ENCODE measurements at regions not wholly inside any gene's neighbourhood (a gene's known extent, or its start where the extent isn't known, plus 50 kb on each side); places are given as distances from the start of the nearest gene placed in this dataset.

- TF ChIP-seq ESRRA (IDR thresholded peaks at IDR 0.05; ENCODE audit: low read length) (no peak), MXI1 (IDR thresholded peaks at IDR 0.05; ENCODE audit: low read depth, low read length) (no peak), FOXK2 (IDR thresholded peaks at IDR 0.05) (no peak), ATF7 (IDR thresholded peaks at IDR 0.05; ENCODE audit: low read depth) (no peak), MEF2B (IDR thresholded peaks at IDR 0.05; ENCODE audit: partially characterized antibody, poor library complexity, severe bottlenecking) (no peak), MAX (IDR thresholded peaks at IDR 0.05; ENCODE audit: low read depth, low read length) (no peak), ELK1 (IDR thresholded peaks at IDR 0.05; ENCODE audit: low read depth, low read length) (no peak), REST (IDR thresholded peaks at IDR 0.05; ENCODE audit: low read depth, low read length) (no peak), SUZ12 (IDR thresholded peaks at IDR 0.05; ENCODE audit: unreplicated experiment) (no peak), SREBF1 (IDR thresholded peaks at IDR 0.05; ENCODE audit: low read length) (no peak), IRF3 (IDR thresholded peaks at IDR 0.05) (no peak)
- TF ChIP-seq, protein P1, sequence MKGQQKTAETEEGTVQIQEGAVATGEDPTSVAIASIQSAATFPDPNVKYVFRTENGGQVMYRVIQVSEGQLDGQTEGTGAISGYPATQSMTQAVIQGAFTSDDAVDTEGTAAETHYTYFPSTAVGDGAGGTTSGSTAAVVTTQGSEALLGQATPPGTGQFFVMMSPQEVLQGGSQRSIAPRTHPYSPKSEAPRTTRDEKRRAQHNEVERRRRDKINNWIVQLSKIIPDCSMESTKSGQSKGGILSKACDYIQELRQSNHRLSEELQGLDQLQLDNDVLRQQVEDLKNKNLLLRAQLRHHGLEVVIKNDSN (IDR thresholded peaks at IDR 0.05; ENCODE audit: borderline replicate concordance, extremely low read length, insufficient read depth, low read depth, low read length), result no peak
- CTCF ChIA-PET, result interaction anchor here (0.7 kb wide), 1 partner anchor 567 kb away, joined by 3 read pairs; no protein-coding TSS in a partner anchor
Measured at GRCh38 chr4:57291911-57292310, 181.7 kb upstream of the IGFBP7 start.

More at GRCh38 chr4:57291911-57292310, 181.7 kb upstream of the IGFBP7 start:
- Histone ChIP-seq H2AFZ (ENCODE audit: control insufficient read depth, low read depth, low read length) (no peak overlapping the region), H4K20me1 (ENCODE audit: control insufficient read depth, insufficient read depth) (no peaks in the 10 kb centered on the region), H3K4me1 (ENCODE audit: control insufficient read depth, insufficient read depth, low read length) (no peaks in the 10 kb centered on the region), H3K4me3 (no peak overlapping the region), H3K27ac (ENCODE audit: control insufficient read depth, insufficient read depth) (no peak overlapping the region), H3K79me2 (ENCODE audit: control insufficient read depth, insufficient read depth, low read length) (no peaks in the 10 kb centered on the region), H3K36me3 (ENCODE audit: control insufficient read depth in 2 of 2, insufficient read depth in 2 of 2, low read length in 1 of 2) (no peaks in the 10 kb centered on the region), H3K9ac (ENCODE audit: control insufficient read depth, insufficient read depth, low read length) (no peak overlapping the region), H3K9me3 (replicated peaks; ENCODE audit: control insufficient read depth, insufficient read depth, low read length) (no peaks in the 10 kb centered on the region), H3K27me3 (replicated peaks in 1 of 2; ENCODE audit: control insufficient read depth in 2 of 2, insufficient read depth in 2 of 2, low read length in 1 of 2) (no peaks in the 10 kb centered on the region), H3K4me2 (ENCODE audit: control insufficient read depth, insufficient read depth) (no peak overlapping the region)
- ChIA-PET POLR2A (no interaction called here), RAD21 (ENCODE audit: unreplicated experiment) (no interaction called here), SMC1A (ENCODE audit: uncharacterized antibody, unreplicated experiment) (no interaction called here)
- no peak for FAIRE-seq
- WGBS (ENCODE audit: insufficient coverage, insufficient replicate concordance, low lambda C conversion rate, missing lambda C conversion rate), result 2% methylated on average over 3 of the region's 3 CpGs
- BruUV-seq (replicated peaks), result no TSS peak
- no peak for ATAC-seq
- in situ Hi-C loops (cut with MboI) (no loop called here), intact Hi-C loops (cut with micrococcal nuclease; ENCODE audit: unreplicated experiment) (no loop called here)
- DNase-seq (ENCODE audit: low read depth, low spot score), result no peak

Measured in GM12878 (cell line).